B cell (primary cell): ENCODE measurements at regions not wholly inside any gene's neighbourhood (a gene's known extent, or its start where the extent isn't known, plus 50 kb on each side); places are given as distances from the start of the nearest gene placed in this dataset.

Experiments used
- ATAC-seq: fragments of 200-7000 bp; cut with Tn5 transposase; one replicate; pipeline ENCODE4 v1.10.0; 2021; ENCODE audit warnings: low read depth, mild to moderate bottlenecking, moderate number of reproducible peaks, moderate library complexity
- CTCF ChIA-PET: fragments of 350-600 bp; sonication (Branson Sonifier 250); formaldehyde crosslinking; loops from one replicate; lab custom pipeline; 2021; ENCODE audit warnings: antibody characterized with exemption, inconsistent platforms; lab: Charles Lee
- POLR2A ChIA-PET: fragments of 350-600 bp; sonication (Branson Sonifier 250); formaldehyde crosslinking; loops from one replicate; lab custom pipeline; 2021; ENCODE audit warnings: antibody characterized with exemption; lab: Charles Lee
- DNase-seq: peaks from one replicate; pipeline ENCODE4 v3.0.0; 2013
- H2AFZ ChIP-seq: 2 replicates; pipeline ENCODE4 v1.6.1; 2012; ENCODE audit warnings: mild to moderate bottlenecking, low read depth, low read length; ENCODE audit not compliant: insufficient read depth, poor library complexity, severe bottlenecking
- H3K27ac ChIP-seq, 2 donors: 1 replicate in 1 of 2; 2 replicates in 1 of 2; pipeline ENCODE4 v1.5.1; 2012 to 2013; ENCODE audit warnings: low read length in 2 of 2, mild to moderate bottlenecking in 2 of 2, moderate library complexity in 1 of 2
- H3K27me3 ChIP-seq, 4 experiments: fragments of 200-600 bp in 1 of 4; sonication (generic) in 1 of 4; replicated peaks in 1 of 4; 1 replicate in 2 of 4; 2 replicates in 2 of 4; pipeline versions ENCODE4 v1.6.1 to v1.7.0; 2013 to 2016; ENCODE audit warnings: low read length in 3 of 4, mild to moderate bottlenecking in 2 of 4, mixed read lengths in 1 of 4, moderate library complexity in 1 of 4; ENCODE audit not compliant: insufficient read depth in 4 of 4, control insufficient read depth in 3 of 4; ENCODE audit errors: control extremely low read depth in 1 of 4
- H3K36me3 ChIP-seq, 2 experiments: replicated peaks in 1 of 2; 1 replicate in 1 of 2; 2 replicates in 1 of 2; pipeline versions ENCODE4 v1.6.1 to v1.7.1; 2013; ENCODE audit warnings: low read length in 1 of 2; ENCODE audit not compliant: insufficient read depth in 2 of 2, control insufficient read depth in 1 of 2; ENCODE audit errors: control extremely low read depth in 1 of 2, extremely low read depth in 1 of 2
- H3K4me1 ChIP-seq, 2 donors: fragments of 200-600 bp in 1 of 2; sonication (generic) in 1 of 2; 1 replicate in 1 of 2; 2 replicates in 1 of 2; pipeline versions ENCODE4 v1.5.1 to v1.6.1; 2013 to 2017; ENCODE audit warnings: low read length in 2 of 2; ENCODE audit not compliant: control insufficient read depth in 2 of 2, insufficient read depth in 2 of 2
- H3K4me2 ChIP-seq: replicated peaks from 2 replicates; pipeline ENCODE3; 2012; ENCODE audit warnings: mild to moderate bottlenecking, low read depth, low read length; ENCODE audit not compliant: poor library complexity, severe bottlenecking
- H3K4me3 ChIP-seq, 5 experiments: fragments of 200-600 bp in 1 of 5; sonication (generic) in 1 of 5; 1 replicate in 3 of 5; 2 replicates in 2 of 5; pipeline versions ENCODE4 v1.5.1 to v1.7.0; 2011 to 2016; ENCODE audit warnings: low read length in 4 of 5, mild to moderate bottlenecking in 4 of 5, low read depth in 2 of 5, control low read depth in 1 of 5, moderate library complexity in 1 of 5; ENCODE audit not compliant: insufficient read depth in 1 of 5; ENCODE audit errors: control extremely low read depth in 1 of 5, extremely low read depth in 1 of 5
- H3K79me2 ChIP-seq: fragments of 200-600 bp; sonication (generic); one replicate; pipeline ENCODE4 v1.6.0; 2016; ENCODE audit warnings: low read length; ENCODE audit not compliant: control insufficient read depth, insufficient read depth
- H3K9ac ChIP-seq: fragments of 200-600 bp; sonication (generic); 2 replicates; pipeline ENCODE4 v1.6.1; 2017; ENCODE audit warnings: mild to moderate bottlenecking, low read length, moderate library complexity
- H3K9me3 ChIP-seq, 3 donors: one replicate each; pipeline versions ENCODE4 v1.6.1 to v1.7.1; 2013; ENCODE audit warnings: low read length in 2 of 3; ENCODE audit not compliant: control insufficient read depth in 2 of 3, insufficient read depth in 1 of 3; ENCODE audit errors: control extremely low read depth in 1 of 3
- H4K20me1 ChIP-seq: 2 replicates; pipeline ENCODE4 v1.6.0; 2012; ENCODE audit warnings: mild to moderate bottlenecking, low read length; ENCODE audit not compliant: insufficient read depth, control insufficient read depth, poor library complexity, severe bottlenecking
- H3K27ac Mint-ChIP-seq: one replicate; pipeline ENCODE4 v1.8.0; 2021; ENCODE audit warnings: mixed read lengths
- H3K27me3 Mint-ChIP-seq: one replicate; pipeline ENCODE4 v1.8.0; 2021; ENCODE audit warnings: mixed read lengths
- H3K4me1 Mint-ChIP-seq: one replicate; pipeline ENCODE4 v1.8.0; 2021; ENCODE audit warnings: mixed read lengths
- H3K4me3 Mint-ChIP-seq: one replicate; pipeline ENCODE4 v1.8.0; 2021; ENCODE audit warnings: mixed read lengths
- H3K9me3 Mint-ChIP-seq: one replicate; pipeline ENCODE4 v1.8.0; 2022; ENCODE audit warnings: mixed read lengths; ENCODE audit not compliant: insufficient read depth
- CTCF ChIP-seq: fragments of 200-600 bp; IDR thresholded peaks from one replicate; pipeline ENCODE4 v1.8.0; 2022; ENCODE audit warnings: antibody characterized with exemption, mild to moderate bottlenecking
- EZH2 ChIP-seq: IDR thresholded peaks from 2 replicates; pipeline ENCODE4 v1.6.1; 2012; ENCODE audit warnings: borderline replicate concordance, low read depth, mild to moderate bottlenecking, moderate library complexity, low read length; ENCODE audit not compliant: insufficient read depth, poor library complexity, severe bottlenecking
- WGBS: methylation state at CpG from one replicate; pipeline ENCODE4 v1.1.5; 2013; ENCODE audit warnings: missing lambda C conversion rate; ENCODE audit not compliant: insufficient coverage; 5-methylcytosine and 5-hydroxymethylcytosine counted together
- intact Hi-C: fragments of 100-400 bp; cut with micrococcal nuclease; formaldehyde crosslinking; loops from one replicate; pipeline ENCODE4 v1.10.0; 2022

GRCh38 chr4:83819582-83819981 lies 283.7 kb downstream of the GPAT3 start:
- Mint-ChIP-seq H3K27me3 (no peaks in the 10 kb centered on the region), H3K4me1 (no peaks in the 10 kb centered on the region), H3K27ac (no peak overlapping the region), H3K9me3 (peaks cover 9% of the 10 kb centered on the region), H3K4me3 (no peak overlapping the region)
- peaks cover 1 to 13% (median 6%) of the 10 kb centered on the region in 3 donors for H3K9me3 ChIP-seq
- H3K27me3 ChIP-seq: no peaks in the 10 kb centered on the region
- CTCF ChIA-PET: no interaction called here
- no CpG with 5 or more reads among the region's 1 CpG for WGBS
- no peak for TF ChIP-seq EZH2
- TF ChIP-seq CTCF: no peak
- DNase-seq (no peak), ATAC-seq (no peak)
- H2AFZ ChIP-seq: no peak overlapping the region
- no peak overlapping the region for H3K9ac ChIP-seq
- H4K20me1 ChIP-seq: no peaks in the 10 kb centered on the region
- intact Hi-C loops: no loop called here
- POLR2A ChIA-PET: no interaction called here
- no peaks in the 10 kb centered on the region for H3K36me3 ChIP-seq
- no peaks in the 10 kb centered on the region for H3K4me1 ChIP-seq
- no peak overlapping the region for H3K27ac ChIP-seq
- H3K79me2 ChIP-seq: no peaks in the 10 kb centered on the region
- no peak overlapping the region for H3K4me2 ChIP-seq
- no peak overlapping the region for H3K4me3 ChIP-seq

GRCh38 chr4:83810428-83810827 lies 274.5 kb downstream of the GPAT3 start:
- POLR2A ChIA-PET: no interaction called here
- ATAC-seq: no peak
- no peaks in the 10 kb centered on the region for H3K4me1 Mint-ChIP-seq
- intact Hi-C loops: no loop called here
- no peak overlapping the region for H3K4me3 Mint-ChIP-seq
- no peak overlapping the region for H3K27ac Mint-ChIP-seq
- H3K9me3 Mint-ChIP-seq: peaks cover 2% of the 10 kb centered on the region
- Histone ChIP-seq H3K9me3 (no peaks in the 10 kb centered on the region), H3K27me3 (no peaks in the 10 kb centered on the region), H3K36me3 (no peaks in the 10 kb centered on the region), H3K4me3 (no peak overlapping the region), H3K9ac (no peak overlapping the region), H3K4me1 (no peaks in the 10 kb centered on the region), H2AFZ (no peak overlapping the region), H3K79me2 (no peaks in the 10 kb centered on the region), H4K20me1 (no peaks in the 10 kb centered on the region), H3K4me2 (no peak overlapping the region), H3K27ac (no peak overlapping the region)
- no peak for TF ChIP-seq CTCF
- TF ChIP-seq EZH2: no peak
- WGBS: no CpG with 5 or more reads among the region's 1 CpG
- no peak for DNase-seq
- H3K27me3 Mint-ChIP-seq: peaks cover 4% of the 10 kb centered on the region
- CTCF ChIA-PET: no interaction called here
